ENCODE measurements at regions not wholly inside any gene's neighbourhood (a gene's known extent, or its start where the extent isn't known, plus 50 kb on each side); places are given as distances from the start of the nearest gene placed in this dataset.
A peak's percentile ranks its signal among the peaks of the same experiment; 100 is the strongest.

DNA sequence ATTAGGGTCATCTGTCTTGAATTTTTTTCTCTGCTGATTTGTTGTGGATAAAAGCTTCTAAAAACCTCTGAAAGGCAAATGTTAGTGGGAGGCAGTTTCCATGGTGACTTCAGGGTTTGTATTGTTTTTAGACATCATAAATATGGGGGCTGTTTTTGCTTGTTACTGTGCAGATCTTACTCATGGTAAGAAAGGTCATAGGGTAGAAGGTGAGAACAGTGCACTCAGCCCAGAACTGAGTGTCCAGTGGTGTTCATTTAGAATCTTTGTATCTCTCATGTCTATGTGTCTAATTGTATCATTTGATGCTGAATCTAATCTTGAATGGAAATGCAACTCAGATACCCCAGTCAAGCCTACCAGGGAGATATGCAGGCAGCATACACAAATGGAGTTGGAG, 609.8 kb downstream of the ZNF674 start:
- TF ChIP-seq GATA2 (IDR thresholded peaks at IDR 0.05; ENCODE audit: insufficient read depth, insufficient read length, low read depth, low read length) (no peak), POLR2A (IDR thresholded peaks at IDR 0.05; ENCODE audit: low read depth, low read length) (no peak), MYC (IDR thresholded peaks at IDR 0.05; ENCODE audit: low read depth, low read length) (no peak), FOS (IDR thresholded peaks at IDR 0.05; ENCODE audit: borderline replicate concordance, insufficient read depth, low read length) (no peak), EZH2 (IDR thresholded peaks at IDR 0.05; ENCODE audit: borderline replicate concordance, low read depth, low read length, severe bottlenecking) (no peak)
- TF ChIP-seq, protein P1, sequence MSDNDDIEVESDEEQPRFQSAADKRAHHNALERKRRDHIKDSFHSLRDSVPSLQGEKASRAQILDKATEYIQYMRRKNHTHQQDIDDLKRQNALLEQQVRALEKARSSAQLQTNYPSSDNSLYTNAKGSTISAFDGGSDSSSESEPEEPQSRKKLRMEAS (IDR thresholded peaks at IDR 0.05; ENCODE audit: insufficient read depth, insufficient read length): no peak
- Histone ChIP-seq H3K4me3 (replicated peaks in 1 of 3; ENCODE audit: insufficient read depth in 1 of 3, low read depth in 1 of 3, low read length in 3 of 3) (no peak overlapping the region), H3K4me2 (ENCODE audit: insufficient read depth, low read length) (no peak overlapping the region), H3K9me1 (replicated peaks; ENCODE audit: control insufficient read depth, extremely low read depth, insufficient read depth, low read length) (no peaks in the 10 kb centered on the region), H3K9ac (replicated peaks; ENCODE audit: extremely low read depth, insufficient read depth, low read length) (no peak overlapping the region), H3K27ac (ENCODE audit: insufficient read depth, low read depth, low read length) (no peak overlapping the region), H2AFZ (ENCODE audit: low read depth, low read length) (no peak overlapping the region), H3K27me3 (ENCODE audit: control insufficient read depth in 2 of 2, insufficient read depth in 2 of 2, low read length in 2 of 2) (no peaks in the 10 kb centered on the region), H3K79me2 (ENCODE audit: control insufficient read depth, insufficient read depth, low read length) (no peaks in the 10 kb centered on the region), H3K4me1 (ENCODE audit: control insufficient read depth, extremely low read depth, insufficient read depth, low read length) (no peaks in the 10 kb centered on the region), H4K20me1 (replicated peaks; ENCODE audit: control insufficient read depth, extremely low read depth, insufficient read depth, low read length) (no peaks in the 10 kb centered on the region), H3K36me3 (ENCODE audit: control insufficient read depth in 2 of 2, extremely low read depth in 1 of 2, insufficient read depth in 2 of 2, low read length in 2 of 2) (no peaks in the 10 kb centered on the region), H3K9me3 (replicated peaks; ENCODE audit: control insufficient read depth, insufficient read depth, low read length) (no peaks in the 10 kb centered on the region)
- intact Hi-C loops (cut with micrococcal nuclease) (no loop called here), dilution Hi-C loops (cut with MboI; ENCODE audit: extremely low pct_ligation_motif_present, low sequenced_read_pairs) (no loop called here)
- BruUV-seq (replicated peaks): no TSS peak
- no peak for DNase-seq (ENCODE audit: low read depth, low spot score)
- no peak for FAIRE-seq
- ChIA-PET CTCF (no interaction called here), POLR2A (no interaction called here)

DNA sequence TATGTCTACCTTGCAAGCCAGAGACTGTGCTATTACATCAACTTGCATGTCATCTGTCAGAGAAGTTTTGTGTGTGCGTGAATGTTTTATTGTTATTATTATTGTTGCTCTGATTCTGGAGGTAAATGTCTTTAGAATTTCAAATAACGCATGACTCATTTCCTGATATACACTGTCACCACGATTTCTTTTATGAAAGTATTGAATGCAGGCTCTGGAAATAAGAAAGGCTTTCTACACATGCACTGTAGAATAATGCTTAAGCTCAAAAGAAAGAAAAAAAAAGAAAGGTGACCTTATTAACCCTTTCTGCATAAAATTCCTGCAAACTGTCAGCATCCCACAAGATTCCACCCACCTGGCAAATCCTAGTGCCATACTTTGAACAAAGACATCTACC, 632.9 kb downstream of the ZNF674 start:
- H2AFZ ChIP-seq (ENCODE audit: low read depth, low read length): no peak overlapping the region
- H3K36me3 ChIP-seq (ENCODE audit: control insufficient read depth in 2 of 2, extremely low read depth in 1 of 2, insufficient read depth in 2 of 2, low read length in 2 of 2): no peaks in the 10 kb centered on the region
- dilution Hi-C loops (cut with MboI; ENCODE audit: extremely low pct_ligation_motif_present, low sequenced_read_pairs): no loop called here
- intact Hi-C loops (cut with micrococcal nuclease): no loop called here
- no peaks in the 10 kb centered on the region for H3K79me2 ChIP-seq (ENCODE audit: control insufficient read depth, insufficient read depth, low read length)
- H3K4me1 ChIP-seq (ENCODE audit: control insufficient read depth, extremely low read depth, insufficient read depth, low read length): no peaks in the 10 kb centered on the region
- TF ChIP-seq, protein P1 (IDR thresholded peaks at IDR 0.05; ENCODE audit: insufficient read depth, insufficient read length): no peak
- TF ChIP-seq FOS (IDR thresholded peaks at IDR 0.05; ENCODE audit: borderline replicate concordance, insufficient read depth, low read length) (no peak), POLR2A (IDR thresholded peaks at IDR 0.05; ENCODE audit: low read depth, low read length) (no peak), JUN (IDR thresholded peaks at IDR 0.05; ENCODE audit: borderline replicate concordance, insufficient read depth, insufficient read length, low read depth) (no peak), GATA2 (IDR thresholded peaks at IDR 0.05; ENCODE audit: insufficient read depth, insufficient read length, low read depth, low read length) (no peak), EZH2 (IDR thresholded peaks at IDR 0.05; ENCODE audit: borderline replicate concordance, low read depth, low read length, severe bottlenecking) (no peak), POLR2AphosphoS5 (IDR thresholded peaks at IDR 0.05; ENCODE audit: insufficient read depth, low read depth, low read length) (no peak), MYC (IDR thresholded peaks at IDR 0.05; ENCODE audit: low read depth, low read length) (no peak)
- TF ChIP-seq, protein P2, sequence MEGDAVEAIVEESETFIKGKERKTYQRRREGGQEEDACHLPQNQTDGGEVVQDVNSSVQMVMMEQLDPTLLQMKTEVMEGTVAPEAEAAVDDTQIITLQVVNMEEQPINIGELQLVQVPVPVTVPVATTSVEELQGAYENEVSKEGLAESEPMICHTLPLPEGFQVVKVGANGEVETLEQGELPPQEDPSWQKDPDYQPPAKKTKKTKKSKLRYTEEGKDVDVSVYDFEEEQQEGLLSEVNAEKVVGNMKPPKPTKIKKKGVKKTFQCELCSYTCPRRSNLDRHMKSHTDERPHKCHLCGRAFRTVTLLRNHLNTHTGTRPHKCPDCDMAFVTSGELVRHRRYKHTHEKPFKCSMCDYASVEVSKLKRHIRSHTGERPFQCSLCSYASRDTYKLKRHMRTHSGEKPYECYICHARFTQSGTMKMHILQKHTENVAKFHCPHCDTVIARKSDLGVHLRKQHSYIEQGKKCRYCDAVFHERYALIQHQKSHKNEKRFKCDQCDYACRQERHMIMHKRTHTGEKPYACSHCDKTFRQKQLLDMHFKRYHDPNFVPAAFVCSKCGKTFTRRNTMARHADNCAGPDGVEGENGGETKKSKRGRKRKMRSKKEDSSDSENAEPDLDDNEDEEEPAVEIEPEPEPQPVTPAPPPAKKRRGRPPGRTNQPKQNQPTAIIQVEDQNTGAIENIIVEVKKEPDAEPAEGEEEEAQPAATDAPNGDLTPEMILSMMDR (IDR thresholded peaks at IDR 0.05; ENCODE audit: extremely low read depth in 1 of 2, insufficient read depth in 1 of 2, low read depth in 1 of 2, low read length in 2 of 2): no peak
- BruUV-seq (replicated peaks): no TSS peak
- H3K27me3 ChIP-seq (ENCODE audit: control insufficient read depth in 2 of 2, insufficient read depth in 2 of 2, low read length in 2 of 2): no peaks in the 10 kb centered on the region
- H3K4me3 ChIP-seq (replicated peaks in 1 of 3; ENCODE audit: insufficient read depth in 1 of 3, low read depth in 1 of 3, low read length in 3 of 3): no peak overlapping the region
- H4K20me1 ChIP-seq (replicated peaks; ENCODE audit: control insufficient read depth, extremely low read depth, insufficient read depth, low read length): no peaks in the 10 kb centered on the region
- no peak overlapping the region for H3K27ac ChIP-seq (ENCODE audit: insufficient read depth, low read depth, low read length)
- DNase-seq (ENCODE audit: low read depth, low spot score): no peak
- no peak overlapping the region for H3K4me2 ChIP-seq (ENCODE audit: insufficient read depth, low read length)
- POLR2A ChIA-PET: no interaction called here
- no peak overlapping the region for H3K9ac ChIP-seq (replicated peaks; ENCODE audit: extremely low read depth, insufficient read depth, low read length)
- CTCF ChIA-PET: no interaction called here
- H3K9me1 ChIP-seq (replicated peaks; ENCODE audit: control insufficient read depth, extremely low read depth, insufficient read depth, low read length): no peaks in the 10 kb centered on the region
- peak; percentile 78 for FAIRE-seq
- H3K9me3 ChIP-seq (replicated peaks; ENCODE audit: control insufficient read depth, insufficient read depth, low read length): no peaks in the 10 kb centered on the region
